Lung (tissue), 11 donors: ENCODE measurements at regions not wholly inside any gene's neighbourhood (a gene's known extent, or its start where the extent isn't known, plus 50 kb on each side); places are given as distances from the start of the nearest gene placed in this dataset.

Experiments used
- ATAC-seq: fragments of 200-7000 bp; cut with Tn5 transposase; one replicate; pipeline ENCODE4 v1.9.1; 2020; ENCODE audit warnings: moderate number of reproducible peaks; ENCODE audit not compliant: insufficient read depth, low FRiP score
- DNase-seq, 3 donors: peaks; one replicate each; pipeline ENCODE4 v3.0.0-alpha.2; 2013 to 2017
- H3K27ac ChIP-seq, 2 donors: one replicate each; pipeline ENCODE4 v1.5.1; 2013; ENCODE audit warnings: mild to moderate bottlenecking in 2 of 2, moderate library complexity in 2 of 2, control low read depth in 1 of 2, inconsistent platforms in 1 of 2, low read depth in 1 of 2, low read length in 1 of 2
- H3K27me3 ChIP-seq, 3 donors: one replicate each; pipeline ENCODE4 v1.5.1; 2013; ENCODE audit warnings: low read length in 2 of 3; ENCODE audit not compliant: control insufficient read depth in 3 of 3, insufficient read depth in 3 of 3
- H3K36me3 ChIP-seq, 4 donors: one replicate each; pipeline ENCODE4 v1.5.1; 2013; ENCODE audit warnings: low read length in 4 of 4, mild to moderate bottlenecking in 1 of 4, moderate library complexity in 1 of 4; ENCODE audit not compliant: control insufficient read depth in 4 of 4, insufficient read depth in 4 of 4
- H3K4me1 ChIP-seq, 5 donors: one replicate each; pipeline ENCODE4 v1.5.1; 2013; ENCODE audit warnings: low read length in 5 of 5, mild to moderate bottlenecking in 2 of 5, moderate library complexity in 1 of 5; ENCODE audit not compliant: control insufficient read depth in 5 of 5, insufficient read depth in 5 of 5
- H3K4me3 ChIP-seq: one replicate; pipeline ENCODE4 v1.5.1; 2013; ENCODE audit warnings: mild to moderate bottlenecking, control low read depth, moderate library complexity
- H3K9ac ChIP-seq, 2 donors: one replicate each; pipeline ENCODE4 v1.5.1; 2013; ENCODE audit warnings: low read length in 2 of 2, control low read depth in 1 of 2; ENCODE audit not compliant: insufficient read depth in 1 of 2
- H3K9me3 ChIP-seq, 4 donors: one replicate each; pipeline ENCODE4 v1.5.1; 2013; ENCODE audit warnings: low read length in 3 of 4, mild to moderate bottlenecking in 1 of 4, moderate library complexity in 1 of 4; ENCODE audit not compliant: control insufficient read depth in 4 of 4, insufficient read depth in 3 of 4
- CTCF ChIP-seq: IDR thresholded peaks from 2 replicates; pipeline ENCODE4 v1.5.1; 2012; ENCODE audit warnings: mild to moderate bottlenecking; ENCODE audit errors: control extremely low read depth, extremely low read depth
- WGBS, 2 donors: extraction: QIAGEN DNeasy Blood & Tissue Kit; methylation state at CpG; one replicate each; pipeline ENCODE4 v1.1.7; 2013; 5-methylcytosine and 5-hydroxymethylcytosine counted together
- donor health status: control.
- donor health status: control.
- donor health status: Bipolar disorder and iron deficiency.
- donor health status: healthy.
- donor health status: DM: yes; HTN: yes; CAD: no.

DNA sequence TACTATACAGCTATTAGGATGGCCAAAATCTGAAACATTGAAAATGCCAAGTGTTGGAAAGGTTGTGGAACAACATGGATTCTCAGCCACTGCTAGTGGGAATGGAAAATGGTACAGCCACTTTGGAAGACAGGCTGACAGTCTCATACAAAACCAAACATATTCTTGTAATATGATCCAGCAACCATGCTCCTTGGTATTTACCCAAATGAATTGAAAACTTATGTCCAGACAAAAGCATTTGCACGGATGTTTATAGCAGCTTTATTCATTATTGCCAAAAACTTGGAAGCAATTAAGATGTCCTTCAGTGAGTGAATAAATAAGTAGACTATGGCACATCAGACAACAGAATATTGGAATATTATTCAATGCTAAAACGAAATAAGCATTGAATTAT lies 105.8 kb upstream of the DCLK2 start:
- no peaks in the 10 kb centered on the region for H3K36me3 ChIP-seq
- no peak overlapping the region for H3K27ac ChIP-seq
- no peak for TF ChIP-seq CTCF
- DNase-seq, result no peak
- H3K27me3 ChIP-seq, result no peaks in the 10 kb centered on the region
- ATAC-seq, result no peak
- H3K9me3 ChIP-seq, result no peaks in the 10 kb centered on the region
- 70 to 73% methylated on average over 2 of the region's 2 CpGs for WGBS, 2 donors
- no peak overlapping the region for H3K9ac ChIP-seq
- H3K4me1 ChIP-seq, result no peaks in the 10 kb centered on the region
- no peak overlapping the region for H3K4me3 ChIP-seq

DNA sequence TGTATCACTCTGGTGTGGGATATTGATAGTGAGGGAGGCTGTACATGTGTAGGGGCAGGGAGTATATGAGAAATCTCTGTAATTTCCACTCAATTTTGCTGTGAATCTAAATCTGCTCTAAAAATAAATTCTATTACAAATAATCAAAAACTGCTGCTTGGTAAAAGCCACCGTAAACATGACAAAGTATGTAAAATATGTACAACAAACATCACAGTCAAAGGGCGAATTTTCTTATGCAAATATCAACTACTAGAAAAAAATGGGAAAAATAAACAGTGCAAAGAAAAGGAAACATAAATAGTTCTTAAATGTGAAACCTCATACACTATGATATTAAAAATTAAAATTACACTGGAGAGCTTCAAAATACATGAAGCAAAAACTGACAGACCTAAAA lies 105.1 kb upstream of the DCLK2 start:
- TF ChIP-seq CTCF, result no peak
- H3K9me3 ChIP-seq, result no peaks in the 10 kb centered on the region
- H3K27ac ChIP-seq, result no peak overlapping the region
- H3K27me3 ChIP-seq, result no peaks in the 10 kb centered on the region
- no peaks in the 10 kb centered on the region for H3K36me3 ChIP-seq
- no peak for DNase-seq
- H3K9ac ChIP-seq, result no peak overlapping the region
- 82 to 85% methylated on average over 2 of the region's 2 CpGs for WGBS, 2 donors
- H3K4me1 ChIP-seq, result no peaks in the 10 kb centered on the region
- H3K4me3 ChIP-seq, result no peak overlapping the region
- no peak for ATAC-seq

- 82 to 88% methylated on average over 1 of the region's 1 CpG for WGBS, 2 donors
- no peaks in the 10 kb centered on the region for H3K27me3 ChIP-seq
Measured at GRCh38 chr4:149975172-149975571, 103.1 kb upstream of the DCLK2 start.

More at GRCh38 chr4:149975172-149975571, 103.1 kb upstream of the DCLK2 start:
- H3K4me3 ChIP-seq, result no peak overlapping the region
- H3K27ac ChIP-seq, result no peak overlapping the region
- no peaks in the 10 kb centered on the region for H3K36me3 ChIP-seq
- no peaks in the 10 kb centered on the region for H3K9me3 ChIP-seq
- no peaks in the 10 kb centered on the region for H3K4me1 ChIP-seq
- DNase-seq (no peak), ATAC-seq (no peak)
- no peak for TF ChIP-seq CTCF
- H3K9ac ChIP-seq, result no peak overlapping the region
